ENCODE measurements at regions not wholly inside any gene's neighbourhood (a gene's known extent, or its start where the extent isn't known, plus 50 kb on each side); places are given as distances from the start of the nearest gene placed in this dataset.

DNA sequence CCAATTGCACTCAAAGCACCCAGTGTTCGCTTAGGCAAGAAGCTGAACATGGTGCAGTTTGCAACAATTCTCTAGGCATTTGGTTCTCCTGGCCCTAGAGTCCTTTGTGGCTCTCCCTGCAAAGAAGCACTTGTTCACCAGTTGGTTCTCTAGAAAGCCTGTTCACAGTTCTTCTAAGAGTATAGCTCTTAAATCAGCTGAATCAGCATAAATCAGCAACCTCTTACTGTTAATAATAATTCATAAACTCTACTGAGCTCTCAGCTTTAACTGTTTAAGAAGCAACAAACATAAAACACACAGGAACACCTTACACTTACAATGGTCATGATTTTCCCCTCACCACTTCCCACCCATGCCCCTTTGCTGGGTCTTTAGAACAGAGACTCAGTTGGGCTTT, 56.8 kb upstream of the PPP2R3A start:
- no peak for TF ChIP-seq YY1 (IDR thresholded peaks at IDR 0.05; ENCODE audit: insufficient read depth, insufficient read length)
- TF ChIP-seq ZNF274 (IDR thresholded peaks at IDR 0.05; ENCODE audit: low read depth, low read length): no peak
- no peak for TF ChIP-seq SUZ12 (IDR thresholded peaks at IDR 0.05; ENCODE audit: extremely low read depth, insufficient read depth, insufficient read length)
- Histone ChIP-seq H3K27me3 (ENCODE audit: insufficient read depth, insufficient read length) (no peaks in the 10 kb centered on the region), H3K9ac (ENCODE audit: insufficient read length, low read depth) (no peak overlapping the region), H3K4me1 (ENCODE audit: insufficient read depth, insufficient read length) (no peaks in the 10 kb centered on the region), H3K36me3 (ENCODE audit: insufficient read depth, insufficient read length, low read length) (no peaks in the 10 kb centered on the region), H3K9me3 (ENCODE audit: insufficient read depth, low read length) (no peaks in the 10 kb centered on the region), H3K4me3 (ENCODE audit: insufficient read length, low read depth) (no peak overlapping the region)
- DNase-seq (ENCODE audit: low read depth, low spot score): no peak

DNA sequence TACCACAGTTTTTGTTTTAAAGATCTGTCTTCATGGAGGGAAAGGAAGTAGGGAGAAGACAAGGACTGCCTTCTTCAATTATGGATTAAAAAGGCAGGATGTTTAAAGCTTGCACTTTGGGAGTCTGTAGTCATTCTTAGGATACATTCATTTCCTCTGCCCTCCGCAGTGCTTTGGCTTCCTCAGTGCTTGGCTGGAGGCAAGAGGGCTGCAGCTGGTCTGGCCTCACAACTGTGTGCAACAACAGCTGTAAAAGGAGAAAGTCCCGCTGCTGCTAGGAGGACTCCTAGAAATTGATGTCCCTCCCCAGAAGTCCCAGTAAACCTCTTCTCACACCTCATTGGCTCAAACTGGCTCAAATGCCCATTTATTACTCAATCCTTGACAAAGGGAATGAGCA, 54.4 kb upstream of the PPP2R3A start:
- Histone ChIP-seq H3K9ac (ENCODE audit: insufficient read length, low read depth) (no peak overlapping the region), H3K9me3 (ENCODE audit: insufficient read depth, low read length) (no peaks in the 10 kb centered on the region), H3K27me3 (ENCODE audit: insufficient read depth, insufficient read length) (no peaks in the 10 kb centered on the region), H3K36me3 (ENCODE audit: insufficient read depth, insufficient read length, low read length) (no peaks in the 10 kb centered on the region), H3K4me1 (ENCODE audit: insufficient read depth, insufficient read length) (no peaks in the 10 kb centered on the region), H3K4me3 (ENCODE audit: insufficient read length, low read depth) (no peak overlapping the region)
- no peak for DNase-seq (ENCODE audit: low read depth, low spot score)
- TF ChIP-seq ZNF274 (IDR thresholded peaks at IDR 0.05; ENCODE audit: low read depth, low read length) (no peak), SUZ12 (IDR thresholded peaks at IDR 0.05; ENCODE audit: extremely low read depth, insufficient read depth, insufficient read length) (no peak), YY1 (IDR thresholded peaks at IDR 0.05; ENCODE audit: insufficient read depth, insufficient read length) (no peak)

DNA sequence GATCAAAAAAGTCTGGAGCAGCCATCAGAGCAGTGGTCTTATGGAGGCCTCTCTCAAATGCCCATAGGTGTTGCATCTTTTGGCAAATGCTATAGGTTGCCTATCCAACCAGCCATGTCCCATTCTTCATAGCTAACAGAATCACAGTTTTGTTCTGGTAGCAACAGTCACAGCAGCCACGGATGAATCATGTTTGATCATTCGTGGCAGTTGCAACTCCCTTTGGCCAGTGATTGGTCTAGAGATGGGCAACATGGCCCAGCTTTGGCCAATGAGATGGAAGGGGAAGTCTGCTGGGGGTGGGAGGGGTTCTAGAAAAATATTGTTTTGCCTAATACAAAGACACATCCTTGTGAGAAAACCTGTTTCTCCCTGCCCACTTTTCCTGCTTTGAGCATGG, 50.3 kb upstream of the PPP2R3A start:
- no peaks in the 10 kb centered on the region for H3K4me1 ChIP-seq (ENCODE audit: insufficient read depth, insufficient read length)
- TF ChIP-seq YY1 (IDR thresholded peaks at IDR 0.05; ENCODE audit: insufficient read depth, insufficient read length) (no peak), SUZ12 (IDR thresholded peaks at IDR 0.05; ENCODE audit: extremely low read depth, insufficient read depth, insufficient read length) (no peak), ZNF274 (IDR thresholded peaks at IDR 0.05; ENCODE audit: low read depth, low read length) (no peak)
- H3K36me3 ChIP-seq (ENCODE audit: insufficient read depth, insufficient read length, low read length): no peaks in the 10 kb centered on the region
- H3K4me3 ChIP-seq (ENCODE audit: insufficient read length, low read depth): no peak overlapping the region
- H3K9me3 ChIP-seq (ENCODE audit: insufficient read depth, low read length): no peaks in the 10 kb centered on the region
- no peaks in the 10 kb centered on the region for H3K27me3 ChIP-seq (ENCODE audit: insufficient read depth, insufficient read length)
- DNase-seq (ENCODE audit: low read depth, low spot score): no peak
- H3K9ac ChIP-seq (ENCODE audit: insufficient read length, low read depth): no peak overlapping the region

Measured in NT2/D1 (cell line).